ENCODE measurements at regions not wholly inside any gene's neighbourhood (a gene's known extent, or its start where the extent isn't known, plus 50 kb on each side); places are given as distances from the start of the nearest gene placed in this dataset.
A peak's percentile ranks its signal among the peaks of the same experiment; 100 is the strongest.
"Not testable (repeated sequence)": the region's sequence is repeated elsewhere in the genome, so short reads cannot be mapped to it uniquely, and the experiment has no call there.

DNA sequence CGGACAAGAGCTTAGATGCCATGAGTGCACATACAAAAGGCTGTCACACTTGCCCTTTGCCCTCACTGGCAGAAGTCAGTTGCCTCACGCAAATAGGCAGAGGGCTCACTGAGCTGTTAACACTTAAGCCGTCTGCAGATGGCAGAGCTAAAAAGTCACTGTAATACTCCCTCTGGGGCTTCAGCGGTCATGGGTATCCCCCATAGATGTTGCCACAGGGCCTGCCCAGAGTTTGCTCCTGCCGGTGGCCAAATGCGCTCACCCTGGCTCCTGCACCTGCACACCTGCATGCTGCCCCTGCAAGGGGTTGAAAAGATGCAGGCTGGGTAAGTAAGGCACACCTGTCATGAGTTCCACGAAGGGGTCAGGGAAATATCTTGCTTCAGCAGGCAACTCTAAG, 741.5 kb downstream of the EDEM1 start:
- Histone ChIP-seq H3K4me1 (ENCODE audit: control insufficient read depth in 2 of 2, insufficient read depth in 1 of 2, low read depth in 1 of 2, low read length in 2 of 2) (no peaks in the 10 kb centered on the region), H2BK15ac (ENCODE audit: low read length) (no peak overlapping the region), H4K91ac (ENCODE audit: low read depth, low read length, poor library complexity) (no peak overlapping the region), H3K79me1 (ENCODE audit: low read depth, low read length) (no peaks in the 10 kb centered on the region), H3K14ac (ENCODE audit: low read length) (no peak overlapping the region), H3K36me3 (replicated peaks in 1 of 2; ENCODE audit: control insufficient read depth in 2 of 2, insufficient read depth in 2 of 2, low read length in 2 of 2) (no peaks in the 10 kb centered on the region), H2BK12ac (ENCODE audit: low read length) (no peak overlapping the region), H3K4ac (ENCODE audit: low read length) (no peak overlapping the region), H2BK120ac (ENCODE audit: low read depth, low read length) (no peak overlapping the region), H2AK5ac (ENCODE audit: low read depth, low read length) (no peak overlapping the region), H3K9ac (ENCODE audit: low read depth, low read length, poor library complexity) (no peak overlapping the region), H2BK5ac (ENCODE audit: low read length) (no peak overlapping the region), H3K18ac (ENCODE audit: low read length) (no peak overlapping the region), H3K4me2 (ENCODE audit: insufficient read depth, low read length, poor library complexity, severe bottlenecking) (no peak overlapping the region), H3K27me3 (ENCODE audit: control insufficient read depth in 3 of 3, insufficient read depth in 3 of 3, low read depth in 1 of 3, low read length in 3 of 3) (no peaks in the 10 kb centered on the region), H3K4me3 (ENCODE audit: low read length in 2 of 2) (peak overlapping the region in 1 of 2 donors; percentile 53), H2AFZ (ENCODE audit: low read length) (no peak overlapping the region), H4K8ac (ENCODE audit: low read depth, low read length) (no peak overlapping the region), H3K9me3 (replicated peaks in 1 of 2; ENCODE audit: control insufficient read depth in 2 of 2, insufficient read depth in 1 of 2, low read depth in 1 of 2, low read length in 2 of 2) (no peaks in the 10 kb centered on the region), H3K27ac (replicated peaks; ENCODE audit: low read length) (no peak overlapping the region), H3K23ac (ENCODE audit: low read depth, low read length, poor library complexity) (no peak overlapping the region)
- DNase-seq (ENCODE audit: low spot score), result no peak
- no CpG with 5 or more reads among the region's 7 CpGs for WGBS, 2 donors (ENCODE audit: extremely low coverage in 2 of 2, insufficient read length in 2 of 2, insufficient replicate concordance in 1 of 2)

DNA sequence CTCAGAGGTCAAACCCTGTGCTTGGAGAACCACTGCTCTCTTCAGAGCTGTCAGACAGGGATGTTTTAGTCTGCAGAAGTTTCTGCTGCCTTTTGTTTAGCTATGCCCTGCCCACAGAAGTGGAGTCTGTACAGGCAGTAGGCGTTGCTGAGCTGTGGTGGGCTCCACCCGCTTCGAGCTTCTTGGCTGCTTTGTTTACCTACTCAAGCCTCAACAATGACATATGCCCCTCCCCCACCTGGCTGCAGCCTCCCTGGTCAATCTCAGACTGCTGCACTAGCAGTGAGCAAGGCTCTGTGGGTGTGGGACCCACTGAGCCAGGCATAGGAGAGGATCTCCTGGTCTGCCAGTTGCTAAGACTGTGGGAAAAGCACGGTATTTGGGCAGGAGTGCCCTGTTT, 756.6 kb downstream of the EDEM1 start:
- not testable (repeated sequence) for H3K23ac ChIP-seq (ENCODE audit: low read depth, low read length, poor library complexity); H3K9me3 ChIP-seq (replicated peaks in 1 of 2; ENCODE audit: control insufficient read depth in 2 of 2, insufficient read depth in 1 of 2, low read depth in 1 of 2, low read length in 2 of 2); H2BK5ac ChIP-seq (ENCODE audit: low read length); H2AK5ac ChIP-seq (ENCODE audit: low read depth, low read length); H3K4me1 ChIP-seq (ENCODE audit: control insufficient read depth in 2 of 2, insufficient read depth in 1 of 2, low read depth in 1 of 2, low read length in 2 of 2); H3K9ac ChIP-seq (ENCODE audit: low read depth, low read length, poor library complexity); H3K36me3 ChIP-seq (replicated peaks in 1 of 2; ENCODE audit: control insufficient read depth in 2 of 2, insufficient read depth in 2 of 2, low read length in 2 of 2); H3K79me1 ChIP-seq (ENCODE audit: low read depth, low read length); DNase-seq (ENCODE audit: low spot score); H3K27ac ChIP-seq (replicated peaks; ENCODE audit: low read length); H3K4me3 ChIP-seq (ENCODE audit: low read length in 2 of 2); H4K8ac ChIP-seq (ENCODE audit: low read depth, low read length); H3K4me2 ChIP-seq (ENCODE audit: insufficient read depth, low read length, poor library complexity, severe bottlenecking); H2AFZ ChIP-seq (ENCODE audit: low read length); H3K4ac ChIP-seq (ENCODE audit: low read length); H2BK120ac ChIP-seq (ENCODE audit: low read depth, low read length); H4K91ac ChIP-seq (ENCODE audit: low read depth, low read length, poor library complexity); H3K27me3 ChIP-seq (ENCODE audit: control insufficient read depth in 3 of 3, insufficient read depth in 3 of 3, low read depth in 1 of 3, low read length in 3 of 3)
- Histone ChIP-seq H2BK15ac (ENCODE audit: low read length) (peak overlapping the region; percentile 1), H3K14ac (ENCODE audit: low read length) (peak overlapping the region; percentile 71), H3K18ac (ENCODE audit: low read length) (peak overlapping the region; percentile 64), H2BK12ac (ENCODE audit: low read length) (peak overlapping the region; percentile 58)
- WGBS, 2 donors (ENCODE audit: extremely low coverage in 2 of 2, insufficient read length in 2 of 2, insufficient replicate concordance in 1 of 2), result no CpG with 5 or more reads among the region's 4 CpGs

- Histone ChIP-seq H3K9me3 (replicated peaks in 1 of 2; ENCODE audit: control insufficient read depth in 2 of 2, insufficient read depth in 1 of 2, low read depth in 1 of 2, low read length in 2 of 2) (no peaks in the 10 kb centered on the region), H3K18ac (ENCODE audit: low read length) (no peak overlapping the region), H3K4me2 (ENCODE audit: insufficient read depth, low read length, poor library complexity, severe bottlenecking) (no peak overlapping the region), H3K79me1 (ENCODE audit: low read depth, low read length) (peaks cover 1% of the 10 kb centered on the region), H4K8ac (ENCODE audit: low read depth, low read length) (no peak overlapping the region), H3K36me3 (replicated peaks in 1 of 2; ENCODE audit: control insufficient read depth in 2 of 2, insufficient read depth in 2 of 2, low read length in 2 of 2) (no peaks in the 10 kb centered on the region), H2BK15ac (ENCODE audit: low read length) (no peak overlapping the region), H2AK5ac (ENCODE audit: low read depth, low read length) (no peak overlapping the region), H3K9ac (ENCODE audit: low read depth, low read length, poor library complexity) (no peak overlapping the region), H3K4ac (ENCODE audit: low read length) (no peak overlapping the region), H2BK5ac (ENCODE audit: low read length) (no peak overlapping the region), H3K27ac (replicated peaks; ENCODE audit: low read length) (no peak overlapping the region), H2BK12ac (ENCODE audit: low read length) (no peak overlapping the region), H3K4me1 (ENCODE audit: control insufficient read depth in 2 of 2, insufficient read depth in 1 of 2, low read depth in 1 of 2, low read length in 2 of 2) (peaks cover 0 to 2% of the 10 kb centered on the region in 2 donors), H3K27me3 (ENCODE audit: control insufficient read depth in 3 of 3, insufficient read depth in 3 of 3, low read depth in 1 of 3, low read length in 3 of 3) (no peaks in the 10 kb centered on the region), H3K14ac (ENCODE audit: low read length) (no peak overlapping the region), H3K4me3 (ENCODE audit: low read length in 2 of 2) (no peak overlapping the region), H2BK120ac (ENCODE audit: low read depth, low read length) (no peak overlapping the region), H3K23ac (ENCODE audit: low read depth, low read length, poor library complexity) (no peak overlapping the region), H2AFZ (ENCODE audit: low read length) (no peak overlapping the region), H4K91ac (ENCODE audit: low read depth, low read length, poor library complexity) (no peak overlapping the region)
- no peak for DNase-seq (ENCODE audit: low spot score)
- no CpG with 5 or more reads among the region's 1 CpG for WGBS, 2 donors (ENCODE audit: extremely low coverage in 2 of 2, insufficient read length in 2 of 2, insufficient replicate concordance in 1 of 2)
These were observed 760.6 kb downstream of the EDEM1 start for GRCh38 chr3:5948084-5948483.

DNA sequence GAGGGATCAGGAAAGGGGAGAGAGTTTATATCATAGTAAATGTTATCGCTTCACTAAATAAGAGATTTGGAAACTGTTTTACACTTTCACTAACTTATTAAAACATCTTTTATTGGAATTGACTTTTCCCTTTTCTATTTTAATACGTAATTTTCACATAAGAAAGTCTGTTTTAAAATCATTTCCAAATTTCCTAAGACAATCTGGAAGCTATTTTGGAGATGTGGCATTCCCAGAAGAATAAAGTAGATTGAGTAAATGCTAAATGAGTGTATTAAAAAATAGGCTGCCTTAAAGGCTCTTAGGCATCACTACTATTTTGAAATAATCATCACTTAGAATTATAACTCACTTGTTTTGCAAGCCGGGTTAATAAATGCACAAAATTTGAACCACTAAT, 763.5 kb downstream of the EDEM1 start:
- Histone ChIP-seq H3K4ac (ENCODE audit: low read length) (no peak overlapping the region), H2AFZ (ENCODE audit: low read length) (no peak overlapping the region), H3K23ac (ENCODE audit: low read depth, low read length, poor library complexity) (no peak overlapping the region), H3K27ac (replicated peaks; ENCODE audit: low read length) (no peak overlapping the region), H3K79me1 (ENCODE audit: low read depth, low read length) (no peaks in the 10 kb centered on the region), H3K4me3 (ENCODE audit: low read length in 2 of 2) (no peak overlapping the region), H3K4me1 (ENCODE audit: control insufficient read depth in 2 of 2, insufficient read depth in 1 of 2, low read depth in 1 of 2, low read length in 2 of 2) (no peaks in the 10 kb centered on the region), H2BK5ac (ENCODE audit: low read length) (no peak overlapping the region), H4K8ac (ENCODE audit: low read depth, low read length) (no peak overlapping the region), H2BK15ac (ENCODE audit: low read length) (no peak overlapping the region), H3K27me3 (ENCODE audit: control insufficient read depth in 3 of 3, insufficient read depth in 3 of 3, low read depth in 1 of 3, low read length in 3 of 3) (no peaks in the 10 kb centered on the region), H4K91ac (ENCODE audit: low read depth, low read length, poor library complexity) (no peak overlapping the region), H3K14ac (ENCODE audit: low read length) (no peak overlapping the region), H3K9me3 (replicated peaks in 1 of 2; ENCODE audit: control insufficient read depth in 2 of 2, insufficient read depth in 1 of 2, low read depth in 1 of 2, low read length in 2 of 2) (no peaks in the 10 kb centered on the region), H3K9ac (ENCODE audit: low read depth, low read length, poor library complexity) (no peak overlapping the region), H2AK5ac (ENCODE audit: low read depth, low read length) (no peak overlapping the region), H2BK12ac (ENCODE audit: low read length) (no peak overlapping the region), H3K4me2 (ENCODE audit: insufficient read depth, low read length, poor library complexity, severe bottlenecking) (no peak overlapping the region), H3K36me3 (replicated peaks in 1 of 2; ENCODE audit: control insufficient read depth in 2 of 2, insufficient read depth in 2 of 2, low read length in 2 of 2) (no peaks in the 10 kb centered on the region), H2BK120ac (ENCODE audit: low read depth, low read length) (no peak overlapping the region), H3K18ac (ENCODE audit: low read length) (no peak overlapping the region)
- no CpG with 5 or more reads among the region's 3 CpGs for WGBS, 2 donors (ENCODE audit: extremely low coverage in 2 of 2, insufficient read length in 2 of 2, insufficient replicate concordance in 1 of 2)
- DNase-seq (ENCODE audit: low spot score), result no peak
